ENCODE measurements at regions not wholly inside any gene's neighbourhood (a gene's known extent, or its start where the extent isn't known, plus 50 kb on each side); places are given as distances from the start of the nearest gene placed in this dataset.

GRCh38 chr2:6254441-6254840 lies 562.3 kb downstream of the SOX11 start:
- Histone ChIP-seq H3K27me3 (ENCODE audit: control insufficient read depth in 2 of 2, insufficient read depth in 1 of 2, low read length in 1 of 2) (no peaks in the 10 kb centered on the region), H3K4me1 (ENCODE audit: control insufficient read depth in 2 of 2, insufficient read depth in 2 of 2, low read length in 2 of 2) (no peaks in the 10 kb centered on the region), H3K36me3 (ENCODE audit: control insufficient read depth in 2 of 2, insufficient read depth in 2 of 2, low read length in 1 of 2) (no peaks in the 10 kb centered on the region), H3K9me3 (ENCODE audit: control insufficient read depth in 2 of 2, insufficient read depth in 1 of 2, low read length in 1 of 2) (no peaks in the 10 kb centered on the region), H3K27ac (ENCODE audit: low read depth in 1 of 2, low read length in 1 of 2) (no peak overlapping the region), H3K4me3 (ENCODE audit: low read length in 2 of 2) (no peak overlapping the region)
- 3% methylated on average over 2 of the region's 2 CpGs for WGBS
- DNase-seq (ENCODE audit: low read depth in 6 of 9, low spot score in 9 of 9) = no peak

- no peaks in the 10 kb centered on the region for H3K4me1 ChIP-seq (ENCODE audit: control insufficient read depth in 2 of 2, insufficient read depth in 2 of 2, low read length in 2 of 2)
- no peaks in the 10 kb centered on the region for H3K36me3 ChIP-seq (ENCODE audit: control insufficient read depth in 2 of 2, insufficient read depth in 2 of 2, low read length in 1 of 2)
- H3K4me3 ChIP-seq (ENCODE audit: low read length in 2 of 2) = no peak overlapping the region
- no peak overlapping the region for H3K27ac ChIP-seq (ENCODE audit: low read depth in 1 of 2, low read length in 1 of 2)
- WGBS = 93% methylated on average over 3 of the region's 3 CpGs
- no peaks in the 10 kb centered on the region for H3K9me3 ChIP-seq (ENCODE audit: control insufficient read depth in 2 of 2, insufficient read depth in 1 of 2, low read length in 1 of 2)
- no peaks in the 10 kb centered on the region for H3K27me3 ChIP-seq (ENCODE audit: control insufficient read depth in 2 of 2, insufficient read depth in 1 of 2, low read length in 1 of 2)
- no peak for DNase-seq (ENCODE audit: low read depth in 6 of 9, low spot score in 9 of 9)
Observed at GRCh38 chr2:6264198-6264597, 572.0 kb downstream of the SOX11 start.

- Histone ChIP-seq H3K4me1 (ENCODE audit: control insufficient read depth in 2 of 2, insufficient read depth in 2 of 2, low read length in 2 of 2) (no peaks in the 10 kb centered on the region), H3K27me3 (ENCODE audit: control insufficient read depth in 2 of 2, insufficient read depth in 1 of 2, low read length in 1 of 2) (no peaks in the 10 kb centered on the region), H3K4me3 (ENCODE audit: low read length in 2 of 2) (no peak overlapping the region), H3K27ac (ENCODE audit: low read depth in 1 of 2, low read length in 1 of 2) (no peak overlapping the region), H3K36me3 (ENCODE audit: control insufficient read depth in 2 of 2, insufficient read depth in 2 of 2, low read length in 1 of 2) (no peaks in the 10 kb centered on the region), H3K9me3 (ENCODE audit: control insufficient read depth in 2 of 2, insufficient read depth in 1 of 2, low read length in 1 of 2) (no peaks in the 10 kb centered on the region)
- WGBS = 93% methylated on average over 5 of the region's 5 CpGs
- DNase-seq (ENCODE audit: low read depth in 6 of 9, low spot score in 9 of 9) = no peak
Observed at GRCh38 chr2:6281524-6281923, 584.2 kb downstream of the CMPK2 start.

- Histone ChIP-seq H3K4me3 (ENCODE audit: low read length in 2 of 2) (no peak overlapping the region), H3K9me3 (ENCODE audit: control insufficient read depth in 2 of 2, insufficient read depth in 1 of 2, low read length in 1 of 2) (no peaks in the 10 kb centered on the region), H3K27ac (ENCODE audit: low read depth in 1 of 2, low read length in 1 of 2) (no peak overlapping the region), H3K27me3 (ENCODE audit: control insufficient read depth in 2 of 2, insufficient read depth in 1 of 2, low read length in 1 of 2) (no peaks in the 10 kb centered on the region), H3K4me1 (ENCODE audit: control insufficient read depth in 2 of 2, insufficient read depth in 2 of 2, low read length in 2 of 2) (no peaks in the 10 kb centered on the region), H3K36me3 (ENCODE audit: control insufficient read depth in 2 of 2, insufficient read depth in 2 of 2, low read length in 1 of 2) (no peaks in the 10 kb centered on the region)
- DNase-seq (ENCODE audit: low read depth in 6 of 9, low spot score in 9 of 9) = no peak
- 77% methylated on average over 24 of the region's 24 CpGs for WGBS
Observed at GRCh38 chr2:6283259-6283658, 582.4 kb downstream of the CMPK2 start.

GRCh38 chr2:6287406-6287805 lies 578.3 kb downstream of the CMPK2 start:
- Histone ChIP-seq H3K36me3 (ENCODE audit: control insufficient read depth in 2 of 2, insufficient read depth in 2 of 2, low read length in 1 of 2) (no peaks in the 10 kb centered on the region), H3K9me3 (ENCODE audit: control insufficient read depth in 2 of 2, insufficient read depth in 1 of 2, low read length in 1 of 2) (peaks cover 0 to 4% of the 10 kb centered on the region in 2 donors), H3K4me1 (ENCODE audit: control insufficient read depth in 2 of 2, insufficient read depth in 2 of 2, low read length in 2 of 2) (no peaks in the 10 kb centered on the region), H3K27me3 (ENCODE audit: control insufficient read depth in 2 of 2, insufficient read depth in 1 of 2, low read length in 1 of 2) (no peaks in the 10 kb centered on the region), H3K4me3 (ENCODE audit: low read length in 2 of 2) (no peak overlapping the region), H3K27ac (ENCODE audit: low read depth in 1 of 2, low read length in 1 of 2) (no peak overlapping the region)
- 93% methylated on average over 4 of the region's 4 CpGs for WGBS
- no peak for DNase-seq (ENCODE audit: low read depth in 6 of 9, low spot score in 9 of 9)

GRCh38 chr2:6288791-6289190 lies 576.9 kb downstream of the CMPK2 start:
- H3K4me3 ChIP-seq (ENCODE audit: low read length in 2 of 2) = no peak overlapping the region
- no peak overlapping the region for H3K27ac ChIP-seq (ENCODE audit: low read depth in 1 of 2, low read length in 1 of 2)
- no peaks in the 10 kb centered on the region for H3K27me3 ChIP-seq (ENCODE audit: control insufficient read depth in 2 of 2, insufficient read depth in 1 of 2, low read length in 1 of 2)
- no peaks in the 10 kb centered on the region for H3K4me1 ChIP-seq (ENCODE audit: control insufficient read depth in 2 of 2, insufficient read depth in 2 of 2, low read length in 2 of 2)
- DNase-seq (ENCODE audit: low read depth in 6 of 9, low spot score in 9 of 9) = no peak
- H3K36me3 ChIP-seq (ENCODE audit: control insufficient read depth in 2 of 2, insufficient read depth in 2 of 2, low read length in 1 of 2) = no peaks in the 10 kb centered on the region
- H3K9me3 ChIP-seq (ENCODE audit: control insufficient read depth in 2 of 2, insufficient read depth in 1 of 2, low read length in 1 of 2) = peaks cover 0 to 7% of the 10 kb centered on the region in 2 donors

GRCh38 chr2:6290217-6291015 lies 575.3 kb downstream of the CMPK2 start:
- Histone ChIP-seq H3K4me1 (ENCODE audit: control insufficient read depth in 2 of 2, insufficient read depth in 2 of 2, low read length in 2 of 2) (no peaks in the 10 kb centered on the region), H3K36me3 (ENCODE audit: control insufficient read depth in 2 of 2, insufficient read depth in 2 of 2, low read length in 1 of 2) (no peaks in the 10 kb centered on the region), H3K9me3 (ENCODE audit: control insufficient read depth in 2 of 2, insufficient read depth in 1 of 2, low read length in 1 of 2) (peaks cover 0 to 10% of the 10 kb centered on the region in 2 donors), H3K4me3 (ENCODE audit: low read length in 2 of 2) (no peak overlapping the region), H3K27me3 (ENCODE audit: control insufficient read depth in 2 of 2, insufficient read depth in 1 of 2, low read length in 1 of 2) (no peaks in the 10 kb centered on the region), H3K27ac (ENCODE audit: low read depth in 1 of 2, low read length in 1 of 2) (no peak overlapping the region)
- WGBS = 96% methylated on average over 9 of the region's 9 CpGs
- DNase-seq (ENCODE audit: low read depth in 6 of 9, low spot score in 9 of 9) = no peak

- no peak overlapping the region for H3K4me3 ChIP-seq (ENCODE audit: low read length in 2 of 2)
- H3K36me3 ChIP-seq (ENCODE audit: control insufficient read depth in 2 of 2, insufficient read depth in 2 of 2, low read length in 1 of 2) = no peaks in the 10 kb centered on the region
- H3K9me3 ChIP-seq (ENCODE audit: control insufficient read depth in 2 of 2, insufficient read depth in 1 of 2, low read length in 1 of 2) = peaks cover 0 to 12% of the 10 kb centered on the region in 2 donors
- no peak for DNase-seq (ENCODE audit: low read depth in 6 of 9, low spot score in 9 of 9)
- WGBS = 84% methylated on average over 2 of the region's 2 CpGs
- no peak overlapping the region for H3K27ac ChIP-seq (ENCODE audit: low read depth in 1 of 2, low read length in 1 of 2)
- H3K27me3 ChIP-seq (ENCODE audit: control insufficient read depth in 2 of 2, insufficient read depth in 1 of 2, low read length in 1 of 2) = no peaks in the 10 kb centered on the region
- no peaks in the 10 kb centered on the region for H3K4me1 ChIP-seq (ENCODE audit: control insufficient read depth in 2 of 2, insufficient read depth in 2 of 2, low read length in 2 of 2)
Observed at GRCh38 chr2:6294791-6295190, 570.9 kb downstream of the CMPK2 start.

GRCh38 chr2:6297238-6297637 lies 568.5 kb downstream of the CMPK2 start:
- peaks cover 0 to 8% of the 10 kb centered on the region in 2 donors for H3K9me3 ChIP-seq (ENCODE audit: control insufficient read depth in 2 of 2, insufficient read depth in 1 of 2, low read length in 1 of 2)
- no peak for DNase-seq (ENCODE audit: low read depth in 6 of 9, low spot score in 9 of 9)
- H3K27ac ChIP-seq (ENCODE audit: low read depth in 1 of 2, low read length in 1 of 2) = no peak overlapping the region
- no peak overlapping the region for H3K4me3 ChIP-seq (ENCODE audit: low read length in 2 of 2)
- WGBS = 94% methylated on average over 4 of the region's 4 CpGs
- no peaks in the 10 kb centered on the region for H3K27me3 ChIP-seq (ENCODE audit: control insufficient read depth in 2 of 2, insufficient read depth in 1 of 2, low read length in 1 of 2)
- H3K4me1 ChIP-seq (ENCODE audit: control insufficient read depth in 2 of 2, insufficient read depth in 2 of 2, low read length in 2 of 2) = no peaks in the 10 kb centered on the region
- no peaks in the 10 kb centered on the region for H3K36me3 ChIP-seq (ENCODE audit: control insufficient read depth in 2 of 2, insufficient read depth in 2 of 2, low read length in 1 of 2)
